T follicular helper cell (primary cell): ENCODE measurements at regions not wholly inside any gene's neighbourhood (a gene's known extent, or its start where the extent isn't known, plus 50 kb on each side); places are given as distances from the start of the nearest gene placed in this dataset.

Experiments
- DNase-seq: peaks from one replicate; pipeline ENCODE4 v3.0.0-alpha.2; 2020; ENCODE audit warnings: low read depth

- no peak for DNase-seq
Measured at GRCh38 chr22:49157529-49158339, 669.9 kb downstream of the BRD1 start.

DNA sequence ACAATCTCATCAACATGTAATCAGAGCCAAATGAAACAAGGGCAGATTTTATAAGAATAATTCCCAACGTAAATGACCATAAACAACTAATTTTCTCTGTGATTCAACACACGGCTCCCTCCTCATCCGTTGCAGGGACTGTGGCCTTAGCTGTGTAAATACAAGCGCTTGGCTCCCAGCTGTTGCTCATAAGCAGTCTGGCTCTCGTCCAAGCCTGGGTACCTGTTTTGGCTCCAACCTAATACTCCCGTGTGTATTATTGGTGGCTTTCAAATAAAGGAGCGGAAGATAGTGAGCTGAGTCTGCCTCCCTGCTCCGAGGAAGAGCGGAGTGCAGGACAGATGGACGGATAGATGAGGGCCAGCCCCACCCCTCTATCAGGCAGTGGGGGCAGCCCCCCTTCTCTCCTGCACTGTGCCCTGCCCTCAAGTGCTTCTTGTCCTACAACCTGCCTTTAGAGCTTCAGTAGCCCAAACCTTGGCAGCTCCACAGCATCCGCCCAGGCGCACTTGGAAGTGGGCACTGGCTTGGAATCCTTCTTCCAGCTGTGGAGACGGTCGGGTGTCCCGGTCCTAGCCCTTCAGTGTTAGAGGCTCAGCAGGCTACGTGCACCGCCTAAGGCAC lies 670.9 kb downstream of the BRD1 start:
- no peak for DNase-seq

- no peak for DNase-seq
Measured at GRCh38 chr22:49155770-49156580, 671.7 kb downstream of the BRD1 start.

GRCh38 chr22:49155039-49155769 lies 672.5 kb downstream of the BRD1 start:
- no peak for DNase-seq

- DNase-seq = no peak
Measured at GRCh38 chr22:49154433-49154832, 673.2 kb downstream of the BRD1 start.

DNA sequence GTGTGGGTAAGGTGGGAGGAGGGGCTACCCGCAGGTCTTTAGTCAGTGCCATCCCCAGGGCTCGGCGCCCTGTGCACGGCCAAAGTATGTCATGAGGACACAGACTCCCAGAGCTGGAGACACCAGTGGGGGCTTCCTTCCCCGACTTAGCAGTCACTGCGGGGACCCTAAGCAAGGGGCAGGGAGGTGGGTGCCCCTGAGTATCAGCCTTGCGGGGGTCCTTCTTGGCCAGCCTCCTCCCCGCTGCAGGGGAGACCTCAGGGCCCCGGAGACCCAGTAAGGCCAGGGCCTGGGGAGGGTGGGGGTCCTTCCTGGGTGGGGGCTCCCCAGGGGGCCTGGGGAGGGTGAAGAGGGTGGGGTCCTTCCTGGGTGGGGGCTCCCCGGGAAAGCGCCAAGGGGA lies 673.8 kb downstream of the BRD1 start:
- no peak for DNase-seq

GRCh38 chr22:49152939-49153770 lies 674.5 kb downstream of the BRD1 start:
- DNase-seq = no peak

DNA sequence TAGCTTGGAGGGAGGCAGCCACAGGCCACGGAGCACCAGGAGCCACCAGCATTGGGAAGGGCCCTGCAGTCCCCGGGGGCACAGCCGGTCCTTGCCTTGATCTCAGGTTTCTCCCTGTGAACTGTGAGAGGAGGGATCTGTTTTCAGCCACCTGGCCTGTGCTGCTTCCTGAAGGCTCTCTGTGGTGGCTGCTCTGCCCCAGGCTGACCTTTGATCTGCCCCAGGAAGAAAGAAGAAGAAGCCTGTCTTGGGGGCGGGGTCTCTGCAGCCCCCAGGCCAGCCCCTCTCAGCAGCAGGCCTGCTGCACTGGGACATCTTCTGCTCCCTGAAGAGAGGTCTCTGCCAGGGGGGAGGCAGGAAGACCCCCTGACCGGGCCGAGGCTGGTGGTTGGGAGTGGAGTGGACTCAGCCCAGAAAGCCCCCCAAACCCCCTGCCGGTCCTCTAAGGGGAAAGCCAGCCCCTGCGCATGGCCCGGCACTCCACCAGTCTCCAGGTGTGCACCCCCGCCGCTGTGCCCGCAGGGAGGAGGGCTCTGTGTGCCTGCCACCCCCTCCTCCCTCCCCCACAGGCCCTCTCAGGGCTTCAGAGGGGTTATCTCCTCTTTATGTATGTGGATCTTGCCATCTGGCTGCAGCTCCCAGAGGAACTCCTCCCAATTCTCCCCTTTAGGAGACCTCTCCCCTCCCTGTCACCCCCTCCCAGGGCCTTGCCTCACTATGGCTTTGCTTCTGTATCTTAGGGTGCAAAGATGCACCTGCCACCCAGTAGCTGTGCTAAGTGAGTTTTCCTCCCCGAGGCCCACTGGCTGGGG lies 675.3 kb downstream of the BRD1 start:
- DNase-seq = no peak

DNA sequence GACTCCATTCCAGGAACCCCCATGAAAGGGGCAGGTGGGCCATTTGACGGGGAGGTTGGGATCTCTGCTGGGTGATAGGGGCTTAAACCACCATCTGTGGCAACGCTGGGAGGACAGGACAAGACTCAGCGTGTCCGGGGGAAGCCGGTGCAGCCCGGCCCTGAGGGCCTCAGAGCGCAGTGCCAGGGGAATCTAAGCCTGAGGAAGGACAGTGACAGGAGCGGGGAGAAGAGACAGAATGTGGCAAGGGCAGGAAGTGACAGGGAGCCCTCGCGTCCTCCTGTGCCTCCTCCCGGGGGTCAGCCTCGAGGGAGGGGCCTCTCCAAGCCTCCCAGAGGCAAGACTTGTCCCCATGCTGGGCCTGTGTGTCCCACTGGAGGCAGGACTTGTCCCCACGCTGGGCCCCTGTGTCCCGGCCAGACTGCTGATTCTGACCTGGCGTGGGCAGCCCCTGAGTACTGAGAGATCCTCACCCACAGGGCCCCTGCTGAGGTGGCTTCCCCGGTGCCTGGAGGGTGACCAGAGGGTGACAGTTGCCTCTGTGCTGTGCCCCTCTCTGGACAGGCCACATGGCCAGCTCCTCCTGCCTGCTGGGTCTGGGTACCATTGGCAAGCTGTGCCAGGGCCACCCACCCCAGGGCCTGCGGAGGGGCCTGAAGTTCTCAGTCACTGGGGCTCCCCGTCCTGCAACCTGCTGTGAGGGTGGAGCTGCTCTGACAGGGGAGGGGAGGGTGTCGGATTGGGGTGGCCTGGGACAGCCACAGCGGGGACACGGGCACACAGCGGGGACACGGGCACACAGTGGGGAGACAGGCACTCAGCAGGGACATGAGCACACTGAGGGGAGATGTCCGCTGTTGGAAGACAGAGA lies 676.2 kb downstream of the BRD1 start:
- no peak for DNase-seq

GRCh38 chr22:49150801-49151221 lies 676.9 kb downstream of the BRD1 start:
- no peak for DNase-seq

GRCh38 chr22:49149721-49150608 lies 677.7 kb downstream of the BRD1 start:
- DNase-seq = no peak

GRCh38 chr22:49148895-49149418 lies 678.7 kb downstream of the BRD1 start:
- DNase-seq = no peak

- DNase-seq = no peak
Measured at GRCh38 chr22:49147617-49148175, 680.0 kb downstream of the BRD1 start.

DNA sequence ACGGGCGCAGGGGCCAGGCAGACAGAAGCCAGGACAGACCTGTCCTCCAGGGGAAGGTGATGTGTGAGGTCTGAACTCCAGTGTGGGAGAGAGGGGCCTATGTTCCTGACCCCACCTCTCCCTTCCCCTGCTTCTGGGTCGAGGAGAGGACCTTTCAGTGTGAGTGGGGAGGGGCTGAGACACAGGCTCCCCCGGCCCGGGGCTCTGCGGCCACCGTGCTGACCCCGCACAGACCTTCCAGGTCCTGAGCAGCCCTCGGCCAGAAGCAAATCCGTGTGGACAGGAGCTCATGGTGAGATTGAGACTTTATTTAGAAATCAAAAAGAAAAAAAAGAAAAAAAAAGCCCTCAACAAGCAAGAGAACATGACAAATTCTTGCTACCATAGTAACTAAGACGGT lies 680.5 kb downstream of the BRD1 start:
- DNase-seq = no peak

GRCh38 chr22:49146511-49146910 lies 681.2 kb downstream of the BRD1 start:
- no peak for DNase-seq

DNA sequence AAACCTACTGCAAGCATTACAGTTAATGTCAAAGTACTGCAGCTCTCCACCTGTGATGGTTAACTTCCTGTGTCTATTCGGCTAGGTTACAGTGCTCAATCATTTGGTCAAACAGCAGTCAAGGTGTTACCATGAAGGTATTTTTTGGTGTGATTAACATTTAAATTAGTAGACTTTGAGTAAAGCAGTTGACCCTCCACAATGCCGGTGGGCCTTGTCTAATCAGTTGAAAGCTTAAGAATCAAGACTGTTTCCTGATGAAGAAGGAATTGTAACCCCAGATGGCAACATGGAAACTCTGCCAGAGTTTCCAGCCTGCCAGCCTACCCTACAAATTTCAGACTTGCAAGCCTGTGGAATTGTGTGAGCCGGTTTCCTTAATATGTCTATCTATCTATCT lies 683.9 kb downstream of the BRD1 start:
- no peak for DNase-seq

DNA sequence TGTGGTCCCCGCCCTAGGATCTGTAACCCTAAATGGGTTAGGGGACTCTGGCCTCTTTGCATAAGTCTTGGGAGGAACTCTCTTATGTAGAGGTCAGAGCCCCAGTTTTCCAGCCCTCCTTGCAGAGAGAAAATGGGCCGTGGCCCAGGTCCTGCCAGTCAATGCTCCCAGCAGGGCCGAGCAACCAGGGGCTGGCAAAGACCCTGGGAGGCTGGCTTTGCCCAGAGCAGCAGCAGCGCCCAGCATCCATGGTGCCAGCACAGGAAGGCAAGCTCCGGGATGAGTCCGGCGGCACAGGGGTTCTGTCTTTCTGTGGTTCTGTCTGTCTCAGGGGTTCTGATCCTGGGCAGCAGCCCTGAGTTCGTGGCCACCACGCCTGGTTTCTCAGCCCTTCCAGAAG lies 684.8 kb downstream of the BRD1 start:
- DNase-seq = no peak

- DNase-seq = no peak
Measured at GRCh38 chr22:49142296-49142695, 685.4 kb downstream of the BRD1 start.
